H1 (cell line): ENCODE measurements at regions not wholly inside any gene's neighbourhood (a gene's known extent, or its start where the extent isn't known, plus 50 kb on each side); places are given as distances from the start of the nearest gene placed in this dataset.

Source experiments
- BCL11A ChIP-seq, 2 experiments: IDR thresholded peaks; one replicate each; pipeline ENCODE4 v1.6.1; 2011; ENCODE audit warnings: low read depth in 2 of 2, low read length in 2 of 2, mild to moderate bottlenecking in 2 of 2
- TCF12 ChIP-seq: IDR thresholded peaks from 2 replicates; pipeline ENCODE4 v1.6.1; 2011; ENCODE audit warnings: low read depth, mild to moderate bottlenecking, low read length

DNA sequence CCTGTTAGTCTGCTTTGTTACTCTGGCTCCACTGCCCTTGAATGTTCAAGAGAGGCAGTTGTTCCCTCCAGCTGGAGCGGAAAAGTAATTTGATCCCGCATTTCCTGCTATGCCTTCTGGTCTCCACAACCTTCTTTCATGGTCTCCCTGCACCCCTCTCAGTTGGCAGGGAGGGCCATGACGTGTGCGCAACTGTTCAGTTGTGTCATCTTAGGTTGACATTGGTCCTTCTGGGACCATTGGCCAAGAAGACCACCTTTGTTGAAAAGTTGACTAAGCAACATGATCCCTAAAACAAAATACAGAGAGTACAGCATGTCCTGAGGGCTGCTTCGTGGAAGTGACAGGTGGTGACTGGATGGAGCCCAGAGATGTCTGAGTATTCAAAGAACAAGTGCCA lies 192.5 kb upstream of the TUT7 start (continued):
- TF ChIP-seq TCF12, result no peak
- TF ChIP-seq BCL11A (IDR thresholded peaks at IDR 0.05; ENCODE audit: low read depth in 2 of 2, low read length in 2 of 2), result no peak
